Gastrocnemius medialis (tissue), 4 donors: ENCODE measurements at regions not wholly inside any gene's neighbourhood (a gene's known extent, or its start where the extent isn't known, plus 50 kb on each side); places are given as distances from the start of the nearest gene placed in this dataset.

Experiments
- CTCF ChIP-seq, 5 experiments: fragments of 450-650 bp in 3 of 5; fragments of 200-600 bp in 2 of 5; sonication (generic) in 2 of 5; IDR thresholded peaks in 4 of 5; conservative IDR thresholded peaks in 1 of 5; 1 replicate in 4 of 5; 2 replicates in 1 of 5; pipeline ENCODE4 v1.5.1; 2016 to 2019; ENCODE audit warnings: antibody characterized with exemption in 5 of 5, mild to moderate bottlenecking in 3 of 5, moderate library complexity in 3 of 5
- POLR2A ChIP-seq, 2 donors: fragments of 450-650 bp; IDR thresholded peaks; one replicate each; pipeline ENCODE4 v1.6.1; 2017; ENCODE audit warnings: antibody characterized with exemption in 2 of 2, mild to moderate bottlenecking in 2 of 2, moderate library complexity in 2 of 2

- TF ChIP-seq CTCF (IDR thresholded peaks at IDR 0.05 in 4 of 5, conservative IDR thresholded peaks at IDR 0.05 in 1 of 5) (peak in 4 of 5 experiments; percentile 21 to 63 (median 46)), POLR2A (IDR thresholded peaks at IDR 0.05) (no peak)
These were observed 105.6 kb downstream of the HNRNPD start for GRCh38 chr4:82268050-82268825.
